ENCODE measurements at regions not wholly inside any gene's neighbourhood (a gene's known extent, or its start where the extent isn't known, plus 50 kb on each side); places are given as distances from the start of the nearest gene placed in this dataset.
"Not testable (repeated sequence)": the region's sequence is repeated elsewhere in the genome, so short reads cannot be mapped to it uniquely, and the experiment has no call there.

DNA sequence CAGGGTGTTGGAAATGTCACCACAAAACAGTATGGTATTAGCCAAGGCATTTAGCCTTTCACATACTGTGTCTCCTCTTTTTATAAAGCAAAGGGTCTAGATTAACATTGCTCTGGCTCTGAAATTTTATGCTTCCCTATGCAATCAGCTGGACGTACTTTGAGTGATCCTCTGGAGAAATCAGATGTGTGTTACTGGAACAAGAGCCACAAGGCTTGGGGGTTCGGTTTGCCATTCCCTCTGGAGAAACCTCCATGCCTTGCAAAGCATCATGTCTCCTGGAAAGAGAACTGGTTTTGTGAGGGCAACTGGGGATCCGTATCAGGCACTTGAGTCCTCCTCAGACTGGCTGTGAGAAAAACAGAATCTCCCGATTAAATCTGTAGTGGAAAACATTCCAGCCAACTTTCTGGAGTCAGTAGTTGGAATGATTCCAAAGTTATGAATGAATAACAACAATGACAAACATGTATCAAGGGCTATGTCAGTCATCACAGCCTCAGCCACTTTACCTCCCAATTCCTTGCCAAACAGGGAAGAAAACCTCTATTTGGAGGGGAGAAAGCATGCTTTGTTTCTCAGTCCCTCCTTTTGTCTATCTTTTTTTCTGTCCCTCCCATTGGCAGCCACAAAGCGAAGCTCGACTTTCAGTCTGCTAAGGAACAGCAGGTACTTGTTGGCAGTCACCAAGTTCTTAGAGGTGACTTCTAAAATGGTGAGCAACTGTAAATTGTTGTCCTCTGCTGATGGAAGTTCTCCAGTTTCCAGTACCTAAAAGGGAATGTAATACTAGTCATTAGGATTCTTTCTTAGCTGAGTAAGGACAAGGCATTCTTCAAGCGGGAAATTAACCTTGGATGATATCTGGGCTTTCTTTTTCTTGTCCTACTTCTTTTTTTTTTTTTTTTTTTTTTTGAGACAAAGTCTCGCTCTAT, 864.8 kb upstream of the AUTS2 start:
- DNase-seq (ENCODE audit: low read depth, low spot score), result no peak

DNA sequence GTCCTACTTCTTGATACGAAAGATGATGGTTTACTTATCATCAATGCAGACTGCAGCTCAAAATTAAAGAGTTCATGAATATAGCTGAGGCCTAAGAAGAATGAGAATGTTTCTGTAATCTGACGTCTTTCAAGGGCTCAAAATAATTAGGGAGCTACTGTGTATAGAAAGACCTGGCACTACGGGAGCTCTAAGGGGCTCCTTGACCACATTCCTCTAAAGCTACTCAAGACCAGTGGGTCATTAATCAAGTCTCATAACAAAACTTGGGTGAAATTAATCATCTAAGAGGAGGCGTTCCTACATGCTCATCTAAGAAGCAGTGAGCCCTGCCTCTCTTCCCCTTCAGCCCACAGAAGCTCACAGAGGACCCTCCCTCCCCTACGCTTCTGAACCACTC, 863.8 kb upstream of the AUTS2 start:
- no peak for DNase-seq (ENCODE audit: low read depth, low spot score)

DNA sequence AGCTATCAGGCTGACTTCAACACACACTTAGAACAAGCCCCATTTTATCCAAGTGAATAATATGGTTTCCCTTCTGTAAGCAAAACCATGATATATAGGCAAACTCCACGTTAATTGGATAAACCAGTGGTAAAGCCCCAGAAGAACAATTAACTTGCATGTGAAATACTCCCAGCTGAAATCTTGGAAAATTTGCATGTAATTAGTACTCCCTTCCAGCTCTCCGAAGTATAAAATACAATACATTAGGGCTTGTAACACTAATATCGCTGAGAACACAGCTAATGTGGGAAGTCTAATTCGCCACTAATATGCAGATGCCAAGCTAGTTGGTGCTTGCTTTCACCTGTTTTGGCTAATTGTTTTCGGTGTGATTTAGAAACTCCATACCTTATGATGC, 859.0 kb upstream of the AUTS2 start:
- no peak for DNase-seq (ENCODE audit: low read depth, low spot score)

DNA sequence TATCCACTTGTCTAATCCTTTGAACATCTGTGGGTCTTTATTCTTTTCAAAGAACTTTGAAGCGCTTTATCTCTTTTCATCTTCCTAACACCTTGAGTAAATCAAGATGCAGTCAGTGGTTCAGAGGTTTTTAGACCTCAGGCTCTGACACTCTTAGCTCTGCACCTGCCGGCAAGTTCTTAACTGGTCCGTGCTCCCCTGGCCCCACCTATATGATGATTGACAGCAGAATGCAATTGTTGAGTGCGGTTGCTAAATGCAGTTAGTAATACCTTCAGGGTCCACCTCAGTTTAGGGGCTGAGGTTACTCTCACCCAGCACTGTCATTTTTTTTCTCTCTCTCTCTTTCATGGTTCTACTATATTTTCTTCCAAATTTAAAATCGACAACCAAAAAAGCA, 854.2 kb upstream of the AUTS2 start:
- no peak for DNase-seq (ENCODE audit: low read depth, low spot score)

DNA sequence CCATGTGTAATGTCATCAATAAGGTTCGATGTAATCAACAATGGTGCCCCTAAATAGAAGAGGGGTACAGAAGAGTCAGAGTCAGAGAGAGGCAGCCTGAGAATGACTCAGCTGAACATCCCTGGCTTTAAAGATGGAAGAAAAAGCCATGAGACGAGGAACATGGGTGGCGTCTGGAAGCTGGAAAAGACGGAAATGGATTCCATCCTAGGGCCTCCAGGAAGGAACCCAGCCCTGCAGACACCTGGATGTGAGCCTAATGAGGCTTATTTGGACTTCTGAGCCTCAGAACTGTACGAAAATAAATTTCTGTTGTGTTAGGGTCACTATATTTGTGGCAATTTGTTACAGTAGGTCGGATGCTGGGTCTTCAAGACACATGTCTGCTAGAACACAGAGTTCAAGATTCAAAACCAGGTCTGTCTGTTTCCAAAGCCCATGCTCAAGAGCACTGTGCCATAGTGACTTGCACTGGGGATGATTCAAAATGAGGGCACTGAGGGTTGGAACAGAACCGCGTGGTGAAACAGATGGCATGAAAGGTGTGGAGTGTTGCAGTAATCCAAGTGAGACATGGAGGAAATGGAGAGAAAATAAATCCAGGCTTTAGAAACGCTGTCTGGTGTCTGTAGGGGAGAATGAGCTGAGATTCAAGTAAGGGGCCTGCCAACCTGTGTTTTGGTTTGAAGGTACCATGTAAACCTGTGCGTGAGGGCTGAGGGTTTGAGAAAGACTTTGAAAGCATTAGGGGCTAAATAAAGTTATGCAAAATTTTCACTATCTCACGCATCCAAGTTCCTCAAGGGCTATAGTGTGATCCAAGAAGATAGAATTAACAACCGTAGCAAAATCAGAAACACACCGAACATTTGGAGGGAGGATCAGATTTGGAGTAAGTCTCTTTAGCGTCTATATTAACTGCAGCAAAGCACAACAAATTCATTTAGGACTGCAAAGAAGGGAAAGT, 849.1 kb upstream of the AUTS2 start:
- DNase-seq (ENCODE audit: low read depth, low spot score), result no peak

DNA sequence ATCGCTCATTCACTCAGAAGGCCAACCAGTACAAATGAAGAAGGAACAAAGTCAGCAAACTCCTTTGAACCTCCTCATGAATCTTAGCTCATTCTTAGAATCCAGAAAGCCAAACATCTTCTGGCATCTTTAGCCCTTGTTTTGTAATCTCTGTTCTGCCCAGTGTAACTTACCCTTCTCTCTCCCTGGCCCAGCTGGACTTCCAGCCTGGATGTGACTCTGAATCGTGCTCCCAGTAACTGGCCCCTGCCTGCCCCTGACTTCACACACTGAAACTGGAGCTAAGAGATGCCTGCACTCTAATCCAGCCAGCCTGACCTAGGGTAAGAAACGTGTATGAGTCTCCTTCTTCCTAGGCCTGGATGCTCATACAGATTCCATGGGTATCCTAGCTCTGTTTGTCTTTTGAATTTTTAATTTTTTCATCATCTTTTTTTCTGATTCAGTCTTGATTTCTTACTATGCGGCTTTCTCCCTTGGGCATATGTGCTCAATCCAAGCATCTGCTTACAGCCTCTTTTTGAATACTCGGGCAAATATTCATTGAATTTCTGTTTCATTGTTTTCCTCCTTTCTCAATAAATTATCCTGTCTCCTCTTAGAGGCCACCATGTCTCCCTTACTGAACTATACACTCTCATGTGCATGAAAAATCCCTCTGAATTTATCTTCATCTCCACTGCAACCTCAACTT, 845.6 kb upstream of the AUTS2 start:
- DNase-seq (ENCODE audit: low read depth, low spot score), result no peak

DNA sequence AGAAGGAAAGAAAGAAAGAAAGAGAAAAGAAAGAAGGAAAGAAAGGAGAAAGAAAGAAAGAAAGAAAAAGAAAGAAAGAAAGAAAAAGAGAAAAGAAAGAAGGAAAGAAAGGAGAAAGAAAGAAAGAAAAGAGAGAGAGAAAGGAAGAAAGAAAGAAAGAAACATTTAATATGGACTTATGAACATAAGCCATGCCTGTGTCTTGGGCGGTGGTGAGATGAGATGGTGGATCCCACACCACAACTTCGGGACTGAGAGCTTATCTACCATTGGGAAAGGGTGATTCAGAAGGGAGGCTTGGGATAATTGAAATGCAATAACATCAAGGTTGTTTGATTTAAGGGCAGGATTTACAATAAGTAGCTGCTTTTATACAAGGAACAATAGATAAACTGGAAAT, 843.9 kb upstream of the AUTS2 start:
- no peak for DNase-seq (ENCODE audit: low read depth, low spot score)

DNA sequence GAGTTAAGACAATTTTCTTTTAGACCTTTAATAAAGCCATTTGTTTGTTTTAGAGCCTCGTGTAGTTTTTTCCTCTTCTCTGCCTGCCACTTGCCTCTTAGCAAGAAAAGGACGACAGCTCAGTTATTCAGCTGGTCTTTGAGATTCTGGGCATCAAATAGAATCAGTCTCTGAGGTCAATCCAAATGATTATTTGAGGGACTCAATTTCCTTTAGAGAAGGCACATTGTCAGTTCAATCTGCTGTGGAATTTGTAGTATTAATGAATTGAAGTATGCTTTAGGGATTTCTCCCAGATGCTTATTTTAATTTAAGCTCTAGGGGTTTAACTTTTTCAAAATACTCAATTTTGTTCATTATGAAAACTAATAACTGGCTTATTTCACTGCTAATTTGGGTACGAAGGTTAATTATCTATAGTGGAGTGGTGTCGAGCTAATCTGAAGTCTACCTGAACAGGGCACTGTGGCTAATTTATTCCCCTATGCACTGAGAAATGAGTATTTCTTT, 841.2 kb upstream of the AUTS2 start:
- DNase-seq (ENCODE audit: low read depth, low spot score), result no peak

DNA sequence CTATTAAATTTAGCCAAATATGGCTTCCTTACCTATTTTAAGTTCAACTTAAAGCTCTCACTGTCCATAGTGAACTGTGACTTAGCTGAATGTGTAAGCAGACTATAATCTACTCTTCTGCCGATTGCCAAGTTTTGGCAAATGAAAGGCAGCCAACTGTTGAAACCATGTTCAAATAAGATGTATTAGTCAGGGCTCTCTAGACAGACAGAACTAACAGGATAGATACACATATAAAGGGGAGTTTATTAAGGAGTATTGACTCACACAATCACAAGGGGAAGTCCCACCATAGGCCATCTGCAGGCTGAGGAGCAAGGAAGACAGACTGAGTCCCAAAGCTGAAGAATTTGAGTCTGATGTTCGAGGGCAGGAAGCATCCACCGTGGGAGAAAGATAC, 837.7 kb upstream of the AUTS2 start:
- no peak for DNase-seq (ENCODE audit: low read depth, low spot score)

DNA sequence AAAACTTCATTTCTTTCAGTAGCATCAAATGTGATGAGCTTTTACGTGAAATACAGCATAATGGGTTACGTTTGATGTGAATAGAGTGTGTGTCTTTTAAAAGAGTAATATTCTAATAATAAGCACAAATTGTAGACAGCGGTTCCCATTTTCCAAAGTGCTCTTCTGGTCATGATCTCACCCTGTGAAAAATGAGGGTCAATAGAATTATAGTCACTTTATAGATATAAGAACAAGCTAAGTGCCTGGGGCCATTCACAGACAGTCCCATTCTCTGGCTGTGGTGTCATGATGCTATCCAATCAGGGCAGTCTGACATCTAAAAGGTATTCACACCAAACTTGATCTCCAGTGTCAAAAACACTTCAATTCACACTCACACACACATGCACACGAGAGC, 830.8 kb upstream of the AUTS2 start:
- no peak for DNase-seq (ENCODE audit: low read depth, low spot score)

DNA sequence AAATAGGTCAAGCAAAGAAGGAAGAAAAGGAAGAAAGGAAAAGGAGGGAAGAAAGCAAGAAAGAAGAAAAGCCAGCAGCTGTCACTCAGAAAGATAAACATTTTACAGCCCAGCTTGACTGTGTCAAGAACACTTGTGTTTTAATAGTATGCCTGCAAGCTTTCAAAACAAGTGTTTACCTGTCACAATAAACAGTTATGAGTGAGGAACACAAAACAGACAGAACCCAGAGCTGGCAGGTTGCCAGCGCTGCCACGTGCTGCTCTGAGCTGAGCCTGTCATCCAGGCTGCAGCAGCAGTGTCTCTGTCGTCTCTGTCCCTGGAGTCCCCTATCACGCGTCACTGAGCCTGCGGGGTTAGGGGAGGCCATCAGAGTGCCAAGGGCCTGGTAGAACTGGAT, 827.6 kb upstream of the AUTS2 start:
- DNase-seq (ENCODE audit: low read depth, low spot score), result no peak

DNA sequence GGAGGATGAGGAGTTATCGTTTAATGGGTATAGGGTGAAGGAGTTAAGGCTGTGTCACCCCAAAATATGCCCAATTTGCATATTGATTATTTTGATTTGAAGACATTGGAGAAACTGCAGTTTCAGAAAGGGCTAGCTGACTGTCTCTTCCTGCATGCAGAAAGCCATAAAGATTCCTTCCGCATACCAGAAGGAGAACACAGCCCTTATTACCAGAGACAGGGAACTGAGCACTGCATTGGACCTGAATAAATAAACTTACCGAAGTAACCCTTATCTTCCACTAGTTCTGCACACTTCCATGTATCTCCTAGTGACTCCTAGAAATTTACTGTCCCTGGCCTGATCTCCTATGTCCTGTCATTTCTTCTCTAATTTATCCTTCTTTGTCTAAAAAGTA, 821.9 kb upstream of the AUTS2 start:
- DNase-seq (ENCODE audit: low read depth, low spot score), result no peak

DNA sequence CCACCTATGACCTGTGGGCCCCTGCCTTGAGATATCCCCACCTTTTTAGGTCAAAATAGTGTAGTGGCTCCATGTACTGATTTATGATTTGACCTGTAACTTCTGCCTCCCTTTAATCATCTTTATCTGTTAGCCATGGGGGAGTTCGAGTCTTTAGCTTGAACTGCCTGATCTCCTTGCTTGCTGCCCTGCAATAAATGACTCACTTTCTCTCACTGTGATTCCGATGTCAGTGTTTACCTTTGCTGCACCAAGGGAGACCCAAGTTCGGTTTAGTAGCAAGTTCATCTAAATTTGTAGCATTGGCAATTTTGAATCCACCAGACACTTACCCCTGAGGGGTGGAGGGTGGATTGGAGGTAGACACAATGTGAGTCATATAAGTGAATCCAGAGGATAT, 814.6 kb upstream of the AUTS2 start:
- no peak for DNase-seq (ENCODE audit: low read depth, low spot score)

DNA sequence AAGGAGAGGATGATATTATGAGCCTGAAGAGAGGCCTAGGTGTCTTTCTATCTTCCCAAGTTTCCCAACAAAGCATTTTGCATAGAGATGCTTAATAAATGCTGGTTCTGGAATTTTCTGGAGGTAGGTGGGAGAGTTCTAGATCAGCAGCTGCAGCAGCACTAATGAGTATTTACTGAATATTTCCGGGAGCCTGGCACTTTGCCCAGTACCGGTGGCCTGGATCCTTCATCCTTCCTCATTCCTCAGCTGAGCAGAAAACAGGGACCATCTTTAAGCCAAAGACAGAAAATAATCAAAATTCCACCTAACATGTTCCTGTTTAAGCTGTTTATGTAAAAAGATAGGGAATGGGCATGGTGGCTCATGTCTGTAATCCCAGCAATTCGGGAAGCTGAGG, 813.2 kb upstream of the AUTS2 start:
- DNase-seq (ENCODE audit: low read depth, low spot score), result no peak

DNA sequence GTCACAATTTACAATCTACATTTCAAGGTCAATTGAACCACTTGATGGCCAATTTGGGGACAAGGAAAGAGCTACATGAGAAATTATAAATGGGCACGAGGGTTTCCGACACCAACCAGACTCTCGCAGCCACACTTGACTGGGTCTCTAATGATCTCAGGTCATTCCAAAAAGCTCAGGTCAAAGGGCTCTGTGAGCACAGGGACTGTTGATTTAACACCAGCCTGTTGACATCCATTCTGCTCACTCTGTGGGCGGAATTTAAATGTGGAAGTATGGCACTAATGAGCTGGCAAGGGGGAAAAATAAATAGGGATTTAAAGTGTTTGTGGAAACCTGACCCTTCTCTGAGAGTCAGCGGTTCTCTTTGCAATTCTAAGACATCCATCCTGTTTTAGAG, 810.7 kb upstream of the AUTS2 start:
- DNase-seq (ENCODE audit: low read depth, low spot score), result no peak

DNA sequence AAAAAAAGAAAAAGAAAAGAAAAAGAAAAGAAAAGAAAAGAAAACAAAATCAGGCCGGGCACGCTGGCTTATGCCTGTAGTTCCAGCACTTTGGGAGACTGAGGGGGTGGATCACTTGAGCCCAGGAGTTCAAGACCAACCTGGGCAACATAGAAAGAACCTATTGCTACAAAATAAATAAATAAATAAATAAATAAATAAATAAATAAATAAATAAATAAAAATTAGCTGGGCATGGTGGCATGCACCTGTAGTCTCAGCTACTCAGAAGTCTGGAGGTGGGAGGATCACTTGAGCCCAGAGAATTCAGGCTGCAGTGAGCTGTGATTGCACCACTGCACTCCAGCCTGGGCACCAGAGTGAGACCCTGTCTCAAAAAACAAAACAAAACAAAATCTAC, 809.7 kb upstream of the AUTS2 start:
- not testable (repeated sequence) for DNase-seq (ENCODE audit: low read depth, low spot score)

DNA sequence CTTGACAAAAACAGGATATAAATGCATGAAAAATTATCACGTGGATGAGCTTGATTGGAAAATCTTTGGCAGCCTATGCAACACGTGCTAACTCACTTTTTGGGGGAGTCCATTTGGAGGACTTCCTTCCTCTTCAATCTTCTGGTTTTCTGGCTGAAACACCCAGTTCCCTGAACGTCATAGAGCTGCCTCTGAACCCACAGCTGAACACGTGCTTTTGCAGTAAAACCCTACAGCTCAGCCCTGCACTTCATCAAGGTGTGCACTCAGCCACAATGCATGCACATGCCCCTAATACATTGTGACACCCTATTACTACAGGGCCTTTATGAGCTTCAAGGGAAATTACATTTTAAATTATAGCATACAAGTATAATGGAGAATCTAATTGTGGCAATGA, 808.7 kb upstream of the AUTS2 start:
- DNase-seq (ENCODE audit: low read depth, low spot score), result no peak

DNA sequence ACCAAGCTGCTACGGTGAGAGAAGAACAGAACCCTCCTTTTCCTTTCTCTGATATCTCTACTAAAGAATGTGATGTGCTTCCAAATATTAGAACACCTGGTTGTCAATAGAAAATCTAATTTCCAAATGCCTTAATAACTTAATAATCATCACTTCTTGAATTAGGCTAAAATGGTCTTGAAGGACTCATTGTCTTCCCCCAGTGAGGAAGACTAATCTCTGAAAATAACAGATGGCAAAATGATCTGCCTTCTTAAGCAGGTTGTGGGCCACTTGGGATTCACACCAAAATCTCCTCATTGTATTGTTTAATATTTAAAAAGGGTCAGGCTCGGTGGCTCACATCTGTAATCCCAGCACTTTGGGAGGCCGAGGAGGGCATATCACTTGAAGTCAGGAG, 805.9 kb upstream of the AUTS2 start:
- no peak for DNase-seq (ENCODE audit: low read depth, low spot score)

DNA sequence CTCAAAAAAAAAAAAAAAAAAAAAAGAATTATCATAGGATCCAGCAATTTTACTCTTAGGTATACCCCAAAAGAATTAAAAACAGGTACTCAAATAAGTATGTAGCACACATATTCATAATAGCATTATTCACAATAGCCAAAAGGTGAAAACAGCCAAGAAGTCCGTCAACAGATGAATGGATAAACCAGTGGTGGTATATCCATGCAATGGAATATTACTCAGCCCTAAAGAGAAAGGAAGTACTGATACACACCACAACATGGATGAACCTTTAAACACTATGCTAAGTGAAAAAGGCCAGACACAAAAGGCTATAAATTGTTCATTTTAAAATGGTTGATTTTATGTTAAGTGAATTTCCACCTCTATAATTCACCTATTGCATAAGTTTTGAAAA, 804.8 kb upstream of the AUTS2 start:
- no peak for DNase-seq (ENCODE audit: low read depth, low spot score)

DNA sequence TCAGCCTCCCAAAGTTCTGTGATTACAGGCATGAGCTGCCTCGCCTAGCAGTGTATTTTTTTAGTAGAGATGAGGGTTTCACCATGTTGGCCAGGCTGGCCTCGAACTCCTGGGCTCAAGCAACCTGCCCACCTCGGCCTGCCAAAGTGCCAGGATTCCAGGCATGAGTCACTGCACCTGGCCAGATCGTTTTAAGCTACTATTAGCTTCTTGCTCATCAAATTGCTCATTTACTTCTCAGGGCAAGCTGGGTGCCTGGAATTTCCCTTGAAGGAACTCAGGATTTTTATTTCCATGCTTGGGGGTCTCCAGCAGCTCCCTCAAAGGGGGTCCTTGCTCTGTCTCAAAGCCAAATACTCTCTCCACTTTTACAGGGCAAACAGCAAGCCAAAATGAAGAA, 798.0 kb upstream of the AUTS2 start:
- no peak for DNase-seq (ENCODE audit: low read depth, low spot score)

DNA sequence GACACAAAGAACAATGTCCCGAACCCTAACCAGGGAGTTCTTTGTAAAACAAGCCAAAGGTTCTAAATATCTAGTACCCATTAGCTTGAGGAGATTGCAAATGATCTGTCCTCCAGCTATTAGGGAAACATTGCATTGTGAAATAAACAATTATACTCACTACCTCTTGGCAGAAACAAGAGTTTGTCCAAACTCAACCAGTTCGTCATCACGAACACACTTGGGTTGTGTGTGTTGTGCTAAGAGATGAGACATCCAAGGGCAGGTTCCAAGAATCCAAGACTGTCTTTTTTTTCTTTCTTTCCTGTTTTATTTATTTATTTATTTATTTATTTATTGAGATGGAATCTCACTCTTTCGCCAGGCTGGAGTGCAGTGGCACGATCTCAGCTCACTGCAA, 793.1 kb upstream of the AUTS2 start:
- DNase-seq (ENCODE audit: low read depth, low spot score), result no peak

DNA sequence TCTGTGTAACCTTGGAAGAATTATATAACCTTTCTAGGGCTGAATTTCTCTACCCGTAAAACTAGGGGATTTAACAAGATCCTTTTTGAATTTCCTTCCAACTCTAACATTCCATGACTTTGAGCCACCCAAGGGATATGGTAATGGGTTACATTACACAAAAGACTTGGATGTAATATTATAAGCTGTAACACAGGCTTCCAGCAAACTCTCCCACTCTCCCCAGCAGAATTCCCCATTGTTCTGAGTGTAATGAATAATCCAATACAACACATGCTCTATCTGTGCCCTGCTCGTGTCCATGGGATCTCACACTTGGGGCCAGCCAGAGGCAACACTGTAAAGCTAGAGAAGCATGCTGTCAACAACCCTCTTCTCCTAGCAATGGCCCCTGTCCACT, 790.6 kb upstream of the AUTS2 start:
- no peak for DNase-seq (ENCODE audit: low read depth, low spot score)
